Esophagus muscularis mucosa (tissue), 4 donors: ENCODE measurements at regions not wholly inside any gene's neighbourhood (a gene's known extent, or its start where the extent isn't known, plus 50 kb on each side); places are given as distances from the start of the nearest gene placed in this dataset.

Source experiments
- EP300 ChIP-seq: sonication (generic); formaldehyde crosslinking; IDR thresholded peaks from one replicate; pipeline ENCODE4 v1.6.1; 2017; ENCODE audit warnings: antibody characterized with exemption
- POLR2A ChIP-seq: fragments of 450-650 bp; IDR thresholded peaks from one replicate; pipeline ENCODE4 v1.6.1; 2017; ENCODE audit warnings: antibody characterized with exemption, moderate library complexity, mild to moderate bottlenecking, low read depth
- POLR2AphosphoS5 ChIP-seq, 2 donors: sonication (generic); formaldehyde crosslinking; IDR thresholded peaks; one replicate each; pipeline ENCODE4 v1.6.1; 2017; ENCODE audit warnings: antibody characterized with exemption in 2 of 2
- TF ChIP-seq, protein P1 (sequence below), 3 experiments: fragments of 200-600 bp in 2 of 3; fragments of 450-650 bp in 1 of 3; sonication (generic) in 2 of 3; IDR thresholded peaks; one replicate each; pipeline ENCODE4 v1.5.1; 2017 to 2019; ENCODE audit warnings: antibody characterized with exemption in 3 of 3, mild to moderate bottlenecking in 2 of 3, moderate library complexity in 1 of 3

DNA sequence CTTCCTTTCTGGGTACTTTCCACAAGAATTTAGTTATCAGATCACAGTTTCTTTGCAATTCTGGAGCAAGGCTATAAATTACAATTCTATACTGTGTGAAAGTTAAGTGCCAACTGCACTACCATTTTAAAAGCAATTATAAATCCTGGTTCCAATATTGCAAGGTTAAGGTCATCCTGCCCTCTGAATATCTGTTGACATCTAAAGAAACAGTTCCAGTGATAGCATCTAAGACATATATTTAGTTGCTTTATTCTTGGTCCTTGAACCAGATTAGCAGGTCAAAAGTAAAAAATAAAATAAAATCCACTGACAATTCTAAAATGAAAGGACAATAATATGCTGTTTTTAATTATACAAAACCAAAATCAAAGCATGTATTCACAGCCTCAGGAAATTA, 334.2 kb downstream of the ATXN7L3B start:
- TF ChIP-seq, protein P1, sequence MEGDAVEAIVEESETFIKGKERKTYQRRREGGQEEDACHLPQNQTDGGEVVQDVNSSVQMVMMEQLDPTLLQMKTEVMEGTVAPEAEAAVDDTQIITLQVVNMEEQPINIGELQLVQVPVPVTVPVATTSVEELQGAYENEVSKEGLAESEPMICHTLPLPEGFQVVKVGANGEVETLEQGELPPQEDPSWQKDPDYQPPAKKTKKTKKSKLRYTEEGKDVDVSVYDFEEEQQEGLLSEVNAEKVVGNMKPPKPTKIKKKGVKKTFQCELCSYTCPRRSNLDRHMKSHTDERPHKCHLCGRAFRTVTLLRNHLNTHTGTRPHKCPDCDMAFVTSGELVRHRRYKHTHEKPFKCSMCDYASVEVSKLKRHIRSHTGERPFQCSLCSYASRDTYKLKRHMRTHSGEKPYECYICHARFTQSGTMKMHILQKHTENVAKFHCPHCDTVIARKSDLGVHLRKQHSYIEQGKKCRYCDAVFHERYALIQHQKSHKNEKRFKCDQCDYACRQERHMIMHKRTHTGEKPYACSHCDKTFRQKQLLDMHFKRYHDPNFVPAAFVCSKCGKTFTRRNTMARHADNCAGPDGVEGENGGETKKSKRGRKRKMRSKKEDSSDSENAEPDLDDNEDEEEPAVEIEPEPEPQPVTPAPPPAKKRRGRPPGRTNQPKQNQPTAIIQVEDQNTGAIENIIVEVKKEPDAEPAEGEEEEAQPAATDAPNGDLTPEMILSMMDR (IDR thresholded peaks at IDR 0.05) = no peak
- no peak for TF ChIP-seq POLR2AphosphoS5 (IDR thresholded peaks at IDR 0.05)
- TF ChIP-seq POLR2A = no peak
- TF ChIP-seq EP300 = no peak
